SKM-1 treated with dmso at 0.1 percent for 144 hours (cell line): ENCODE measurements at regions not wholly inside any gene's neighbourhood (a gene's known extent, or its start where the extent isn't known, plus 50 kb on each side); places are given as distances from the start of the nearest gene placed in this dataset.

Experiments
- DNase-seq: peaks from one replicate; lab custom pipeline; 2025; ENCODE audit not compliant: unreplicated experiment; lab: John Stamatoyannopoulos, UW

GRCh38 chr4:132506568-132506967 is 642.5 kb upstream of the PCDH10 start:
- DNase-seq = no peak

GRCh38 chr4:132513491-132513890 is 635.6 kb upstream of the PCDH10 start:
- no peak for DNase-seq

GRCh38 chr4:132526652-132527051 is 622.4 kb upstream of the PCDH10 start:
- no peak for DNase-seq

- no peak for DNase-seq
Measured at GRCh38 chr4:132527817-132528216, 621.3 kb upstream of the PCDH10 start.

- DNase-seq = no peak
Measured at GRCh38 chr4:132530861-132531260, 618.2 kb upstream of the PCDH10 start.

- no peak for DNase-seq
Measured at GRCh38 chr4:132540268-132540667, 608.8 kb upstream of the PCDH10 start.

GRCh38 chr4:132540797-132541196 is 608.3 kb upstream of the PCDH10 start:
- DNase-seq = no peak

GRCh38 chr4:132542228-132542627 is 606.9 kb upstream of the PCDH10 start:
- DNase-seq = no peak

- no peak for DNase-seq
Measured at GRCh38 chr4:132548463-132548862, 600.6 kb upstream of the PCDH10 start.

GRCh38 chr4:132556316-132556715 is 592.8 kb upstream of the PCDH10 start:
- no peak for DNase-seq

- DNase-seq = no peak
Measured at GRCh38 chr4:132557660-132558059, 591.4 kb upstream of the PCDH10 start.

- DNase-seq = no peak
Measured at GRCh38 chr4:132564920-132565319, 584.2 kb upstream of the PCDH10 start.

GRCh38 chr4:132565542-132565941 is 583.6 kb upstream of the PCDH10 start:
- DNase-seq = no peak

- DNase-seq = no peak
Measured at GRCh38 chr4:132572210-132572609, 576.9 kb upstream of the PCDH10 start.

- no peak for DNase-seq
Measured at GRCh38 chr4:132587626-132588025, 561.5 kb upstream of the PCDH10 start.

- no peak for DNase-seq
Measured at GRCh38 chr4:132592340-132592739, 556.8 kb upstream of the PCDH10 start.

- DNase-seq = no peak
Measured at GRCh38 chr4:132592850-132593249, 556.2 kb upstream of the PCDH10 start.

GRCh38 chr4:132593717-132594400 is 555.2 kb upstream of the PCDH10 start:
- DNase-seq = no peak

- DNase-seq = no peak
Measured at GRCh38 chr4:132596186-132596585, 552.9 kb upstream of the PCDH10 start.

GRCh38 chr4:132605551-132605950 is 543.5 kb upstream of the PCDH10 start:
- no peak for DNase-seq

GRCh38 chr4:132614682-132615081 is 534.4 kb upstream of the PCDH10 start:
- no peak for DNase-seq

GRCh38 chr4:132619968-132620367 is 529.1 kb upstream of the PCDH10 start:
- DNase-seq = no peak
